ENCODE measurements at regions not wholly inside any gene's neighbourhood (a gene's known extent, or its start where the extent isn't known, plus 50 kb on each side); places are given as distances from the start of the nearest gene placed in this dataset.

DNA sequence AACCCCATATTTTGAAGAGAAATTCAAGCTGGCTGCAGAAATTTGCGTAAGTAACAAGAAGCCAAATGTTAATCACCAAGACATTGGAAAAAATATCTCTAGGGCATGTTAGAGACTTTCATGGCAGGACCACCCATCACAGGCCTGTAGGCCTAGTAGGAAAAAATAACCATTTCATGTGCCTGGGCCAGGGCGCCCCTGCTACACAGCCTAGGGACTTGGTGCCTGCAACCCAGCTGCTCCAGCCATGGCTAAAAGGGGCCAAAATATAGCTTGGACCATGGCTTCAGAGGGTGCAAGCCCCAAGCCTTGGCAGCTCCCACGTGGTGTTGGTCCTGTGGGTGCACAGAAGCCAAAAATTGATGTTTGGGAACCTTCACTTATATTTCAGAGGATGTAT, 167.7 kb upstream of the NMUR2 start:
- TF ChIP-seq MAX (IDR thresholded peaks at IDR 0.05) (no peak), CREB1 (IDR thresholded peaks at IDR 0.05; ENCODE audit: low read depth) (no peak), EP300 (IDR thresholded peaks at IDR 0.05; ENCODE audit: borderline replicate concordance) (no peak), CEBPB (IDR thresholded peaks at IDR 0.05) (no peak), YY1 (IDR thresholded peaks at IDR 0.05; ENCODE audit: low read depth) (no peak)
- TF ChIP-seq, protein P1, sequence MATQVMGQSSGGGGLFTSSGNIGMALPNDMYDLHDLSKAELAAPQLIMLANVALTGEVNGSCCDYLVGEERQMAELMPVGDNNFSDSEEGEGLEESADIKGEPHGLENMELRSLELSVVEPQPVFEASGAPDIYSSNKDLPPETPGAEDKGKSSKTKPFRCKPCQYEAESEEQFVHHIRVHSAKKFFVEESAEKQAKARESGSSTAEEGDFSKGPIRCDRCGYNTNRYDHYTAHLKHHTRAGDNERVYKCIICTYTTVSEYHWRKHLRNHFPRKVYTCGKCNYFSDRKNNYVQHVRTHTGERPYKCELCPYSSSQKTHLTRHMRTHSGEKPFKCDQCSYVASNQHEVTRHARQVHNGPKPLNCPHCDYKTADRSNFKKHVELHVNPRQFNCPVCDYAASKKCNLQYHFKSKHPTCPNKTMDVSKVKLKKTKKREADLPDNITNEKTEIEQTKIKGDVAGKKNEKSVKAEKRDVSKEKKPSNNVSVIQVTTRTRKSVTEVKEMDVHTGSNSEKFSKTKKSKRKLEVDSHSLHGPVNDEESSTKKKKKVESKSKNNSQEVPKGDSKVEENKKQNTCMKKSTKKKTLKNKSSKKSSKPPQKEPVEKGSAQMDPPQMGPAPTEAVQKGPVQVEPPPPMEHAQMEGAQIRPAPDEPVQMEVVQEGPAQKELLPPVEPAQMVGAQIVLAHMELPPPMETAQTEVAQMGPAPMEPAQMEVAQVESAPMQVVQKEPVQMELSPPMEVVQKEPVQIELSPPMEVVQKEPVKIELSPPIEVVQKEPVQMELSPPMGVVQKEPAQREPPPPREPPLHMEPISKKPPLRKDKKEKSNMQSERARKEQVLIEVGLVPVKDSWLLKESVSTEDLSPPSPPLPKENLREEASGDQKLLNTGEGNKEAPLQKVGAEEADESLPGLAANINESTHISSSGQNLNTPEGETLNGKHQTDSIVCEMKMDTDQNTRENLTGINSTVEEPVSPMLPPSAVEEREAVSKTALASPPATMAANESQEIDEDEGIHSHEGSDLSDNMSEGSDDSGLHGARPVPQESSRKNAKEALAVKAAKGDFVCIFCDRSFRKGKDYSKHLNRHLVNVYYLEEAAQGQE (IDR thresholded peaks at IDR 0.05; ENCODE audit: low read depth) = no peak

Measured in Ishikawa (cell line).